Renal pelvis (tissue), 1 donor: ENCODE measurements at regions not wholly inside any gene's neighbourhood (a gene's known extent, or its start where the extent isn't known, plus 50 kb on each side); places are given as distances from the start of the nearest gene placed in this dataset.
"Not testable (repeated sequence)": the region's sequence is repeated elsewhere in the genome, so short reads cannot be mapped to it uniquely, and the experiment has no call there.

ENCODE experiments used
- DNase-seq: peaks from one replicate; pipeline ENCODE4 v3.0.0-alpha.2; 2013

DNA sequence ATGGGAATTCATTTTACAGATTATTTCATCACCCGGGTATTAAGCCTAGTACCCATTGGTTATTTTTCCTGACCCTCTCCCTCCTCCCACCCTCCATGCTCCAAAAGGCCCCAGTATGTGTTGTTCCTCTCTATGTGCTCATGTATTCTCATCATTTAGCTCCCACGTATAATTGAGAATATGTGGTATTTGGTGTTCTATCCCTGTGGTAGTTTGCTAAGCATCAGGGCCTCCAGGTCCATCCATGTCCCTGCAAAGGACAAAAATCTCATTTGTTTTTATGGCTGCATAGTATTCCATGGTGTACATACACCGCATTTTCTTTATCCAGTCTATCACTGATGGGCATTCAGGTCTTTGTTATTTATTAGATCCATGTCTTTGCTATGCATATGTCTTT, 894.1 kb upstream of the MIR17HG start:
- no peak for DNase-seq

DNA sequence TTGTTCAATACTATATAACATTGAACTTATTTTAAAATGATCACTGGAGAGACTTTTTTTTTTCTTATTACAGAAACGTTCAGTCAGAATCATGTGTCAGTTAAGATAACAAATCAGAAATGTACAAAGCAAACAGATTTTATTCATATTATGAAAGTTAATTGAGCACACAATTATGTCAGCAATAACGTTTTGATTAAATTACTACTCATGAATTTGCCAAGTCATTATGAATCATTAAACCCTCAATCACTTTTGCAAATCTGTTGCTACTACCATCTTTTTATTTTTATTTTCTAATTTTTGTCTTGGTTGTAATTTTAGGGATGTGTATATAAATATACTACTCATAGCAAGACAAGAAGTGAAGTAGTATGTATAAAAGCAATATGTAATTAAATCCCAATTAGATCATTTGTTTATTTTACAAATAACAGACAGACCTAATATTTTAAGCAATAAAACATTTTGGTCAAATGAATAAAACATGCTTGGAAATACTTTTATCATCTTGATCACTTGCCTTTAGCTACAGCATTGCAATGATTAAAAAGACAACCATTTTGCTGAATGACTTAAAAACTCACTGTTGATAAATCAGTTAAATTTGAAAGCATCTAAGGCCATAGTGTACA, 893.4 kb upstream of the MIR17HG start:
- DNase-seq = no peak

DNA sequence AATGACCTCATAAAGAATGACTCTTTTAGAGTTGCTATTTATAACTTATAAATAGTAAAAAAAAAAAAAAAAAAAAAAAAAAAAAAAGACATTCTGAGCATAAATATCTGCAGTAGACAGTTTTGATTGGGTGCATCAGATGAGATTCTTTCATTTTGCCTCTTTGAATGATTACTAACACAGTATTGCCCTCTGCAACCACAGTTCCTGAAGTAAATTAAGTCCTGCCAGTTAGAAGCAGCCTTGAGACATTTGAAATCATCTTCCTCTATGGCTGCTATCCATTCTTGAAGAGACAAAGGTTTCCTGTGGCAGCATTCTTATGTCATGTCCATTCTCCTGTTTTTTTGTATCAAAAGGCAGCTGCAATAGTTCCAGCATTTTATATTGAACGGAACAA, 892.4 kb upstream of the MIR17HG start:
- no peak for DNase-seq

DNA sequence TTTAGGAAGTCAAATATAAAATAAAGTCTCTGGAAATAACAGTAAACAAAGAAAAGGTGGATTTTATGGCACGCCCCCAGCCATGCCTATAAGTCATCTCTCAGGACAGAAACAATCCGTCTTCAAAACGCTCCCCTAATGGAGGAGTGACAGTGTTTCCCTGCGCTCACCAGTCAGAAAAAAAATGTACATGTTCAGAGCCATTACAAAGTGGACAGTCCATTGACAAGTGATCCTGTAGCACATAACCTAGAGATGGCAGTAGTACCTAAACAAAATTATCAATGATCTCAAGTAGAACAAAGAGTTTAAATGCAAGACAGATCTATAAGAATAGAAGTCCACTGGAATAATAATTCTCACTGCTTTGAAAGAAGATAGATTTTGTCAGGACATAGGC, 891.7 kb upstream of the MIR17HG start:
- no peak for DNase-seq

DNA sequence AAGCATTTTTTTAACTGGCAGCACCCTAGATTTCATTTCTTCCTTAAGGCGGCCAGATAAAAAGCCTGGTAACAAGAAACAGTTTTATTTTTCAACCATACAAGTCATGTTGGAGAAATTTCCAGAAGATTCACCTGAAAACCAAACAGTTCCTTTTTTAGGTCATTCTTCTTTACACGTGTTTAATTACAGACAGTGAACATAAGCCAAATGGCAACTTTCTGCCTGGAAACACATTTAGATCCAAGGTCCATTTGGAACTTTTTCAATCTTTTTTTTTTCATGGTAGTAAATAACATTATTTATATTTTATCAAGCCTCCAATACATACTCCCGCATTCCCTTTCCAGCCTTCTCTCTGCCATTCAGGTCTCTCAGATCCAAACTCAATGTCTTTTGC, 886.1 kb upstream of the MIR17HG start:
- DNase-seq = no peak

DNA sequence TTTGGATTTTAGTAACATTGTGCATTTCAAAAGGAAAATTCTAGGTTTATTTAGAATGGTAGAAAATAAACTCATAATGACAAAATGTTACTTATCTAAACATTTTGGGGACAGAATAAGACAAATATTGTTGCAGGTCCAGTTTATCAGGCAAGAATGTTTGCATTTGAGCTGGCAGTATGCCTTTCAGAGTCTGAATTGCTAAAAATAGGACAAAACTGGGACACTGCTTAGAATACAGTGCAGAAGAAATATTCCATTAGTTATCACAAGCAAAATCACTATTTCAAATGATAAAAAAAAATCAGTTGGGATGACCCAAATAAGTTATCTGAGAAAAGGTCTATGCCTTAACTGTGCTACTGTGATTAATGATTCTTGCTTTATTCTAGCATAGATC, 870.3 kb upstream of the MIR17HG start:
- DNase-seq = no peak

DNA sequence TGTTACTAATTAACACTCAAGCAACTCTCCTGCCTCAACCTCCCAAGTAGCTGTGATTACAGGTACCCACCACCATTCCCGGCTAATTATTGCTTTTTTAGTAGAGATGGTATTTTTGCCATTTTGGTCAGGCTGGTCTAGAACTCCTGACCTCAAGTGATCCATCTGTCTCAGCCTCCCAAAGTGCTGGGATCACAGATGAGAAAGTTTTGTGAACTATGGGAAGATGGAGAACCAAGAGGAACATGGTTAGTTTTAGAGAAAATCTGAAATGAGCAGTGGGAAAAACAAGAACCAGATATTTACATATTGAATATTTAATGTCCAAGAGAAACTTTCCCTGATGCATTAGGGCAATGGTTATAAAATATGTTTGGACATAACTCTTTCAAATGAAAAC, 863.6 kb upstream of the MIR17HG start:
- no peak for DNase-seq

DNA sequence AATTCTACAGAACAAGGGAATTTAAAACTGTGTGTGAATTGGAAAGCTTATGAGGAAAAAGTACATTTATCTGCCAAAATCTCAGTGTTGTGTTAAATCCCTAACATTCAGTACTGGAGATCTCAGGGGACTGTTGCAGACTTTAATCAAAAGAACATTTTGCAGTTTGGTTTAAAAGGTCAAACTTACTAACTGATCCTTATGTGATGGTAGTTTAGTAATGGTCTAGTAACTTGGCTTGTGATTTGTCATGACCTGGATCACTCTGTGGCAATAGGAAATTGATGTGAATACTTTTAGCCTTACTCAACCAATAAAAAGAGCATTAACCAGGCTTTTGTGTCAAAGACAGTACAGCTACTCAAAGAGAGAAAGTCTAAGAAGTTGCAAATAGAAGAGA, 862.1 kb upstream of the MIR17HG start:
- DNase-seq = no peak

DNA sequence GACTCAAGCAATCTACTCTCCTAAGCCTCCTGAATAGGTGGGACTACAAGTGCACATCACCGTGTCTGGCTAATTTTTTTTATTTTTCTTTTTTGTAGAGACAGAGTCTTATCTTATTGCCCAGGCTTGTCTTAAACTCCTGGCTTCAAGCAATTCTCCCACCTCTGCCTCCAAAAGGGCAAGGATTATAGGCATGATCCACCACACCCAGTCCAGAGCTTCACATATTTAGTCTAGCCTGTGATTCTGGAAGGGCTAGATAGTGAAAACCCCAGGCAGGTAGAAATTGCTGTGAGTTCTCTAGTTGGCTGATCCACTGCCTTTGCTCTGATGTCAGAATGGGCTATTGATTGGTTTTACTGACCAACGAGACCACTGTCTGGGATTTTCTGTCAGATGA, 854.6 kb upstream of the MIR17HG start:
- DNase-seq = no peak

DNA sequence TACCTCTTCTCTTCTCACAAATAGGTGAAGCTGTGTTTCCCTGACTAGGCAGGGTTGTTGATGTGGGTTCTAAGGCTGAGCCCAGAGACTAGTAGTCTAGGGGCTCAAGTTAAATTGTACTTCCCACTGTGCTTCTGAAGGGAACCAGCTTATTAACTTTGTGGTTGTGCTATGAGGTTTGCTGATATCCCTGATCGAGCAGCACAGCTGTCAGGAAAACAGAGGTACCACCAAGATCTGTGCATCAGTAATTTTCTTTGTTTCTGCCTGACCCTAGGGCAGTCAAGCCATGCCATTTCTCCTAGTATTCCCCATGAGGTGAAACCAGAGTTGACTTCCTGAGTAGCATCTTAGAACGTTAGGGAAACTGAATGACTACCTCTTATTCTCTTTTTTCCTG, 853.8 kb upstream of the MIR17HG start:
- DNase-seq = no peak

DNA sequence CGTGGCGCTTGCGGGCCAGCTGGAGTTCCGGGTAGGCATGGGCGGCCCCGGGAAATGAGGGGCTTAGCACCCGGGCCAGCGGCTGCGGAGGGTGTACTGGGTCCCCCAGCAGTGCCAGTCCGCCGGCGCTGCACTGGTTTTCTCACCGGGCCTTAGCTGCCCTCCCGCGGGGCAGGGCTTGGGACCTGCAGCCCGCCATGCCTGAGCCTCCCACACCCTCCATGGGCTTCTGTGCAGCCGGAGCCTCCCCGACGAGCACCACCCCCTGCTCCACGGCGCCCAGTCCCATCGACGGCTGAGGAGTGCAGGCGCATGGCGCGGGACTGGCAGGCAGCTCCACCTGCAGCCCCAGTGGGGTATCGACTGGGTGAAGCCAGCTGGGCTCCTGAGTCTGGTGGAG, 852.6 kb upstream of the MIR17HG start:
- DNase-seq = not testable (repeated sequence)

DNA sequence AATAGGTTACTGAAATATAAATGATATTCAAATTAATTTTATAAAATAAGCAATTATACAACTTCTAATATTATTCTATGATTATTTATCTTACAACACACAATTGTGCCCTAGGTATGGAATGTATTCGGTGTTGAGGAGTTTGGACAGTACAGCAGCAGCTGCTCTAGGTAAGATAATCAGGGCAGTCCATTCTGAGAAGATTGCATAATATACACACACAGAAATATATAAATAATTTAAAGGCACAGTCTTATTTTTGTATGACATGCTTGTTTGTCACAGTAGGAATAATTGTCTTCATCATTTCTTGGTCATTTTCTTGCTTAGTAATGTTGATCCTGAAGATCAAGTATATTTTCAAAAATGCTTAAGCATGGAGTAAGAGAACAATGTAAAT, 849.4 kb upstream of the MIR17HG start:
- no peak for DNase-seq

DNA sequence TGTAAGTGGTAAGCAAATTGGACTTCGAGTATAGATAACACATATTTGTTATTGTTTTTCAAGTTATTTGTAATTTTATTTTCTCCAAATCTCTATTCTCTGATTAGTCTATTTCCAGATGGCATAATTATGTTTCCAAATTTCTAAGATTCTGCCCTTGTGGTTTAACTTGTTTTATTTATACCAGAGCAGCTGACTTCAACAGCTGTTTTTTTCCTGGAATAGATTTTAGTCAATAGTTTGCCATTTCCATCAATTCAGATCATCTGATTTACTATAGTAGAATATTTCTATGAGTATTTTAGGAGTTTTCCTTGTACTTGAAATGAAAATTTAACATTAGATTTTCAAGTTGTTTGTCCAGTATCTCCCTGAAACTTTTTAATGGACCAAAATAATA, 848.7 kb upstream of the MIR17HG start:
- no peak for DNase-seq

DNA sequence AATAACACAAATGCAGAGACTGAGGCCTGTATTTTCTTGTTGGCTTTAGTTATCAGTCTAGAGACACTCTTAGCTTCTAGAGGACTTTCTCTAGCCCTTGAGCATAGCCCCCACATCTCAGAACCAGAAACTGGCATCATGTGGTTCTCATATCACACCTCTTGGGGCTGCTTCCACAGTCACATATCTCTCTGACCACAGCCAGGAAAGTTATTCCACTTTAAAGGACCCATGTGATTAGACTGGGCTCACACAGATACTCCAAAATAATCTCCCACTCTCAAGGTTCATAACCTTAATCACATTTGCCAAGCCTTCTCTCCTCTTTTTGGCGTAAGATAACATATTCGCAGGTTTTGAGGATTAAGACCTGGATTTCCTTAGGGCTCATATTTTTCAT, 846.9 kb upstream of the MIR17HG start:
- DNase-seq = no peak

DNA sequence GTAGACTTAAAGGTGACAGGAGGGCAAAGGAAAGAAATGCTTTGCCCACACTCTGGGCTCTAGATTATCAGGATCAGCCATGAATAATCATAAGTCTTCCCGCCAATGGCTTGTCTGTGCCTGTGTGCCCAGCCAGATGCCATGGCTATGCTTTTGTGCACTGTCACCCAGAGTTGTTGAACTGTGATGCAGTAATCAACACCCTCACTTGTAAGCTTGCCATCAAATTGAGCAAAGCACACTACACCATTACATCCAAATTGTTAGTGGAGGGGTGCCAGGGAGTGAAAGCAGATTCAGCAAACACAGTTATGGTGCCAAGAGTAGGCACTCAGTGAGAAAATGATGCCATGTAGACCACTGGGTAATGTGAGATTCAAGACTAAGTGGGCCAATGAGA, 845.3 kb upstream of the MIR17HG start:
- no peak for DNase-seq

DNA sequence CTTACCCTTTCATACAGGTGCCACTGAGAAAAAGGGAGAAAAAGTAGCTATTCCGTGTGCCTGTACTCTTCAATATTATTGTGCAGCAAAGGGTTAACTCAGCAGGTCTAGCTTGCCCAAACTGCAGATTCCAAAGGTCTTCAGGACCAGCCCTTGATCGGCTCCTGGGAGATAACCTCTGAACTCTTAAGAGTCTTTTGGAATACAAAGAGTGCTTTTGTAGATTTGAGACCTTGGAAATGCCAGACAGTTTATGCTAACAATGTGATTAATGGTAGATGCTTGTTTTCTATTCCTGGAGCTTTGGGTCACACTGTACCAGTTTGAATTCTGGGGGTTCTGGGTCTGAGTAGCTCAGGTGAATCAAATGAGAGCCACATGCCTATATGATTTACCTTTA, 844.7 kb upstream of the MIR17HG start:
- no peak for DNase-seq

DNA sequence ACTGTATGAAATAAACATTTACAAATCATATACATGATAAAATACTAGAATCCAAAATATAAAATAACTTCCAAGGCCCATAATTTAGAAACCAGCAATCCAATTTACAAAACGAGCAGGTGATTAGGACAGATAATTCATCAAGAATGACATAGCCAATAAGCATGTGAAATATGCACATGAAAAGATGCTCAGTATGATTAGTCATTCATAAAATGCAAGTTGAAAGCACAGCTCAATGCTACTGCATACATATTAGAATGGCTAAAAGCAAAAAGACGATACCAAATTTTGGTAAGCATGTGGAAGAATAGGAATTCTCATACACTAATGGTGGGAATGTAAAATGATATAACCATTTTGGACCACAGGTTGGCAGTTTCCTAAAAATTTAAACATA, 837.2 kb upstream of the MIR17HG start:
- no peak for DNase-seq

DNA sequence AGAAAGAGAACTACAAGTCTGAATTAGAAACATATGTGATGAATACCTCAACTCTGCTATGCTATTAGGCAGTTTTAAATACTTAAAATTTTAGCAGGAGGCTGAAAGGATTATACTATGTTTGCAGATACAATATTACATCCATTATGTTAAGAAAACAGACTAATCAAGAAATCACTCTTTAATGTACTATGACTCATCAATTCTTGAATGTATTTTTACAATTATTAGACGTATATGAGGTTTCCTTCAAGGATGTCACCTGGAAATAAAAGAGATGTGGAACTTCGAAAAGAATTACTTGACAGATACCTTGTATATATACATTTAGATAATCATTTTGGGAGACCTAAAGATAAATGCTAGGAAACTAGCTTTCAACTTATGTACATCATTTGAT, 835.6 kb upstream of the MIR17HG start:
- no peak for DNase-seq

DNA sequence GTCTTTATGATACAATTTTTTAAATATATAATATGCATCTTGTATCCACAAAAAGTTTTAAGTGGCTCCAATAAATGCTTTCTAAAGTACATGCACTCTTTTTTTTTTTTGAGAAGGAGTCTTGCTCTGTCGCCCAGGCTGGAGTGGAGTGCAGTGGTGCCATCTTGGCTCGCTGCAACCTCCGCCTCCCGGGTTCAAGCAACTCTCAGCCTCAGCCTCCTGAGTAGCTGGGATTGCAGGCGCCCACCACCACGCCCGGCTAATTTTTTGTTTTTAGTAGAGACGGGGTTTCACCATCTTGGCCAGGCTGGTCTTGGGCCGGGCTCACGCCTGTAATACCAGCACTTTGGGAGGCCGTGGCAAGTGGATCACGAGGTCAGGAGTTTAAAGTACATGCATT, 832.8 kb upstream of the MIR17HG start:
- DNase-seq = not testable (repeated sequence)

DNA sequence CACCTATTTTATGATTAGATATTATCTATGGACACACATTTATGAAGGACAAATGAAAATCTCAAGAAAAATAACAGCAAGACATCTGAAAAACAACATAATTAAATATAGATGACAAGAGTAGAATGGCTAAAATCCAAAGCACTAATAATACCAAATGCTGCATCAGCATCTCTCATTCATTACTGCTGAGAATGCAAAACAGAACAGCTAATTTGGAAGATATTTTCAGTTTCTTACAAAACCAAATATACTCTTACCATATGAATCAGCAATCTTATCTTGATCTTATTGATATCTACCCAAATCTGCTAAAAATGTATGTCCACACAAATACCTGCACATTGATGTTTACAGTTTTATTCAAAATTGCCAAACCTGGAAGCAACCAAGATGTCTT, 829.1 kb upstream of the MIR17HG start:
- DNase-seq = no peak

DNA sequence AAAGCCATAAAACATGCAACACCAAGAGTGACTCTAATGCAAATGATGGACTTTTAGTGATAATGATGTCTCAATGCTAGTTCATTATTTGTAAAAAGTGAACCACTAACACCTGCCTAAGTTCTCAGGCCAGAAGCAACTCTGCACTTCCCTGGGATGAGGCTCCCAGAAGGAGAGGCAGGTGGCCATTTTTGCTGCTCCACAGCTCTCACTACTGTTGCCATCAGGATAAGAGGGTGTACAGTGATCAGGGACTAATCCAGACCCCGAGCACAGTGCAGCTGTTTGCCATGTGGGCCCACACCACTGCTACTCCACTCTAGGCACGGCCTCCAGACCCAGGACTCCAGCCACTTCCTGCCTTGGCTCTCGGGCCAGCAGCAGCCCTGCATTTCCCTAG, 828.3 kb upstream of the MIR17HG start:
- DNase-seq = no peak

DNA sequence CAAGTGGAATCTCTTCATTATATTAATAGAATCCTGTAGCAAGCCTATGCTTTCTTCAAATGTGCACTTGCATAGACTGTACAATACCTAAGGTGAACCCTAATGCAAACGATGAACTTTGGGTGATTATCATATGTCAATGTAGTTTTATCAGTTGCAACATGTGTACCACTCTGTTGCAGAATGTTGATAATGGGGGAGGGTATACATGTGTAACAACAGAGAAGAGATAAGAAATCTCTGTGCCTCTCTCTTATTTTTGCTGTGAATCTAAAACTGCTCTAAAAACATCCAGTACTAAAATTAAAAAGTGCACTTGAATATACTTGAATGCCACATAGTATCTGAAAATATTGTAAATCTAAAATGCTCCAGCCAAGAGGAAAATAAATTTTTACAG, 820.8 kb upstream of the MIR17HG start:
- DNase-seq = no peak

DNA sequence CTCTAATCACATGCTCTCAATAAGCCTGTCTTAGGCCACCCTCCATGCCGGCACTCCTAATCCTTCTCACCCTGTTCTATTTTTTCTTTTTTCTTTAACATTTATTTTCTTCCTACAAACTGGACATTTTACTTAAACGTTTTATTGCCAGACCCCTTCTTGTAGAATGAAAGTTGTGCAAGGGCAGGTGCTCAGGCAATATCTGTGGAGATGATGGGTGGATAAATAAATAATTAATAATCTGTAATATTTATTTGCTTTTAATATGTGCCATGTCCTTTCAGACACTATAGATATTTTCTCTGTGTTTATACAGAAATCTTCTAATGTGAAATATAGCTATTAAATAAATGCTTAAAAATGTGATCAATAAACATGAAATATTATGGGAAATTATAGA, 815.7 kb upstream of the MIR17HG start:
- DNase-seq = no peak

DNA sequence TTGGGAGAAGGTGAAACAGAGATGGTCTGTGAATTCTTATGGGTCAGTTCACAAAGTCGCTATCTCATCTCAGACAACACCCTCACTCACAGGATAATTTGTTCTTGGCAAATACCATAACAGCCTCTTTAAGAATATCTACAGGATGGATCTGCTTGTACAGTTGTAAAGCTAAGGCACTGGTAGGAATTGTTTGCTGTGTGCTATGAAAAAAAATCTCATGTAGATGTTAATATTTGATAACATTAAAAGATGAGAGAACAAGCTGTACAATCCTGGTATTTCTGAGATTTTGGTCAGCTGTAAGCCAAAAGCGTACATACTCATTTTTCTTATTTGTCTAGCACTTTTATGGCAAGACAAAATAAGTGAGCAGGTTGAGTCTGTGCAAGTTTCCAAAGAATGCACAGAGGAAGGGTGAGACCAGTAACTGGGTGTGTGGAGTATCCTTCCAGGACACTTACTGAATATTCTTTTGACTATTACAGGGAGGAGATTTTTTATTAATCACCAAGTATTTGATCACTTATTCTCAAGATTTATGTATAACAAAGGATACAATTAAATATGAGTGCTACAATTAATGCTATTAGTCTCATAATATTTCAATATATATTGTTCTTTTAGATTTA, 814.5 kb upstream of the MIR17HG start:
- no peak for DNase-seq

DNA sequence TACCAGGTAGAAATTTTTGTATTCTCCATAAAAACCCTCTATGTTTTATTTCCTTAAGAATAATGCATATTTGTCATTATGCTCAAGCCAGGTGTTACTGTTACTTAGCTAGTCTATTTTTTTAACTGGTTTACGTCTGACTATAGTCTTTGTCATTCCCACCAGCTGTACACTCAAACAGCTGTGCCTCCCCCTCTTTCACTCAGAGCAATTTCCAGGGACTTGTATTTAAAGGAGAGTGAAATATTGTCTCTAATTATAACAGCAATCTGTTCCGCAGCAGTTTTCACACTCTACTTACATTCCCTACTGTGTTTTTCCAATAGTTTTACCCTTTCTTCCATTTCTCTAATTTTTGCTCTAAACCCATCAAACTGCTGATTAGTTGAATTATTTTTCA, 813.6 kb upstream of the MIR17HG start:
- DNase-seq = no peak
